ENCODE measurements at regions not wholly inside any gene's neighbourhood (a gene's known extent, or its start where the extent isn't known, plus 50 kb on each side); places are given as distances from the start of the nearest gene placed in this dataset.

DNA sequence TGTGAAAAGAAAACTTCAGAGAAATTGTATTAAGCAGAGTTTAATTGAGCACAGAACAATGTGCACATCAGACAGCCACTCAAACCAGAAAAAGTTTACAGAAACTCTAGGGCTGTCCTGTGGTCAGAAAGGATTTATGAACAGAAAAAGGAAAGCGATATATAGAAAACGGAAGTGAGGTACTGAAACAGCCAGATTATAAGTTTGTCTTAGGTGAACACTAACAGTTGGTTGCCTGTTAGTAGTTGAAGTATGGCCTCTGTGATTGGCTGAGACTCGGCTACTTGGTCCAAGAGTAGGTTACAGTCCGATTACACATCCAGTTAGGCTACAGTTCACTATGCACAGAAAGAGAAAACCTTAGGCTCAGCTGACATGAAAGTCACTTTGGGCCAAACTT, 1232.5 kb upstream of the RAG2 start:
- no peaks in the 10 kb centered on the region for H3K36me3 ChIP-seq (replicated peaks; ENCODE audit: control insufficient read depth, insufficient read depth, low read length)
- no peak overlapping the region for H3K4me3 ChIP-seq (ENCODE audit: insufficient read depth, low read depth, low read length)
- no peak for DNase-seq
- H3K27me3 ChIP-seq (ENCODE audit: control insufficient read depth, insufficient read depth, low read length), result no peaks in the 10 kb centered on the region

DNA sequence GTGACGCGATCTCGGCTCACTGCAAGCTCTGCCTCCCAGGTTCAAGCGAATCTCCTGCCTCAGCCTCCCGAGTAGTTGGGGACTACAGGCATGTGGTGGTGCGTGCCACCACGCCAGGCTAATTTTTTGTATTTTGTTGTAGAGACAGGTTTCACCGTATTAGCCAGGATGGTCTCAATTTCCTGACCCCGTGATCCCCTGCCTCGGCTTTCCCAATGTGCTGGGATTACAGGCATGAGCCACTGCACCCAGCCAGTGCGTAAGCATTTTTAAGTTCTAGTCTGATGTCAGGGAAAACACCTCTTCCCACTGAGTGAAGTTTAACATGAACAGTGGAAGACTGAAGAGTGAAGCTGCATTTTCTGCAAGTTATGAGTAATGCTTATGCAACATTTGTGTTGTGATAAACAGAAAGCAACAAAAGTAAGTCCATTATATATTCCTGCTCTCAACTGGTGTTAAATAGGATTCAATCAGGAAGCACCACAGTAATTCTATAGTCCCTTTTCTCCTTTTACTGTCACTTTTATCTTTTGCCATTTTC, 1219.8 kb upstream of the RAG2 start:
- no peak for DNase-seq
- Histone ChIP-seq H3K27me3 (ENCODE audit: control insufficient read depth, insufficient read depth, low read length) (no peaks in the 10 kb centered on the region), H3K36me3 (replicated peaks; ENCODE audit: control insufficient read depth, insufficient read depth, low read length) (no peaks in the 10 kb centered on the region), H3K4me3 (ENCODE audit: insufficient read depth, low read depth, low read length) (no peak overlapping the region)

DNA sequence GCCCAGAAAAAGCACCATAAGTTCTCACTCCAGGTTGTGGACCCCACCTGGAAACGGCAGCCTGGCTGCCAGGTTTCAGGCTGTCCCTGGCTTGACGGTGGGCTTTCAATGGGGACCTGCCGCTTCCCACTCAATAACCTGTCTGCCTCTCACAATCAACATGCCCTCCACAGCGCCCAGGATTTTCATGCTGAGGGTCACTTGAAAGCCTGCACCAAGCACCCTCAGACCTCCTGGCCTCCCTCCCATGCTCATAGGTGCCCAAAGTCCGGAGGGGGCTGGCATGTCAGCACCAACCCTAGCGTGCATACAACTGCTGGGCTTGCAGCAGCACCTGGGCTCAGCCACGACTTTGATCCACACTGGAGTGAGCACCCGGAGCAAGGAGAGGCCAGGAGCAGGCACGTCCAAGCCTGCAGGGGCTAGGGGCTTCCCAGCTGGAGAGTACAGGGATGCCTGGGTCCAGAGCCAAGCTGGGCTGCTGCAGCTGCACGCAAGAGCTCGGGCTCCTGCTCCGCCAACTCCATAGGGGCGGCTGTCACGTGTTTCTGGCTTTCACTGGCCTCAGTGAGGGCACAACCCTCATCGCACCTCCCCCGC, 1214.3 kb upstream of the RAG2 start:
- peak; percentile 4 for DNase-seq
- Histone ChIP-seq H3K36me3 (replicated peaks; ENCODE audit: control insufficient read depth, insufficient read depth, low read length) (no peaks in the 10 kb centered on the region), H3K4me3 (ENCODE audit: insufficient read depth, low read depth, low read length) (no peak overlapping the region), H3K27me3 (ENCODE audit: control insufficient read depth, insufficient read depth, low read length) (no peaks in the 10 kb centered on the region)

DNA sequence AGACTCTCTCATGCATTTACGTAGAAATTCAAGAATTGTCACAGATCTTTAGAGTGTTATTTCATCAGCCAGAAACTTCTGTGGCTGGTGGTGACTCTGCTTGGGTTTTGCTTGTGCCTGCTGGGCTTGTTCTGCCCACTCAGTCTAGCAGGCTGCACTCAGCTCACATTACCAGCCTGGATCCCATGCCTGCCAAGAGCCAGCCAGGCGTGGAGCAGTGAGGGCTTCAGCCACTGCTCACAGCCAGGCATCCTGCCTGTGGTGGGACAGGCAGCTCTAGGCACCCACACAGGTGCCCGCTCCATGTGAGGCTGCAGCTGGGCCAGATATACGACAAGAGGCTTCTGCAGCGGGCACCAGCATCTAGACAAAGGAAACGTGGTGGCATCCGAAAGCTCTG, 1213.3 kb upstream of the RAG2 start:
- Histone ChIP-seq H3K36me3 (replicated peaks; ENCODE audit: control insufficient read depth, insufficient read depth, low read length) (no peaks in the 10 kb centered on the region), H3K4me3 (ENCODE audit: insufficient read depth, low read depth, low read length) (no peak overlapping the region), H3K27me3 (ENCODE audit: control insufficient read depth, insufficient read depth, low read length) (no peaks in the 10 kb centered on the region)
- DNase-seq, result no peak

DNA sequence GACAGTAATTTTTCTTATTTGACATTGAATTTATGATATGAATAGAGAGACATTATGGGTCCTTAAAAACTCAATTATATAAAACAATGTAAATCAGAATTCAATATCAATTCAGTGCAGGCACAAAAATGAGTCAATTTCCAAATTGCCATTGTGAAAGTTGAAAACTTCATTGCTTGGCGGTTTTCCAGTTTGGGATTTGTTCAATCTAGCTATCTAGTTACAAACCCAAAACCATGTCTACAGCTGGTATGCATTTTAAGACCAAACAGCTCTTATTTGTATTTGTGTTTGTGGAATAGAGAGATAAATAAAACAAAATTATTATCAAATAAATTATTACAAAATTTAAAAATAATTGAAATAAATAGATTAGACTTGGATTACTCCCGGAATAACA, 1206.6 kb upstream of the RAG2 start:
- Histone ChIP-seq H3K36me3 (replicated peaks; ENCODE audit: control insufficient read depth, insufficient read depth, low read length) (no peaks in the 10 kb centered on the region), H3K4me3 (ENCODE audit: insufficient read depth, low read depth, low read length) (no peak overlapping the region), H3K27me3 (ENCODE audit: control insufficient read depth, insufficient read depth, low read length) (no peaks in the 10 kb centered on the region)
- no peak for DNase-seq

DNA sequence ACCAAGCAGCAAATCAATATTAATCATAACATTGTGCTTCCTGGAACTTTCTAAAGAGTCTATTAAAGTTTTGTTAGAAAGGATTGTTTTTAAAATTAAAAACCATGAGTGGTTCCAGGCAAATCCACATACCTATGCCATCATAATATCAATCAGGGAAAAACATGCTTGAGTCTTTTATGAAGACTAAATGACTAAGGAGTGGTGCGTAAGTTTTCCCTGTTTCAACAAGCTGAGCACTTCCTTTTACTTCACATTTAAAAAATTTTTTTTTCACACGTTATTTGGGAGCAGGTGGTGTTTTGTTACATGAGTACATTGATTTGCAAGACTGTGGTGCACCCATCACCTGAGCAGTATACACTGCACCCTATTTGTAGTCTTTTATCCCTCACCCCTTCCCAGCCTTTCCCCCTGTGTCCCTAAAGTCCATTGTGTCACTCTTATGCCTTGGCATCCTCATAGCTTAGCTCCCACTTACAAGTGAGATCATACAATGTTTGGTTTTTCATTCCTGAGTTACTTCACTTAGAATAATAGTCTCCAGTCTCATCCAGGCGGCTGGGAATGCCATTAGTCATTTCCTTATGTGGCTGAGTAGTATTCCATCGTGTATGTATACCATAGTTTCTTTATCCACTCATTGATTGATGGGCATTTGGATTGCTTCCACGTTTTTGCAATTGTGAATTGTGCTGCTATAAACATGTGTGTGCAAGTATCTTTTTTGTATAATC, 1190.3 kb upstream of the RAG2 start:
- H3K36me3 ChIP-seq (replicated peaks; ENCODE audit: control insufficient read depth, insufficient read depth, low read length), result no peaks in the 10 kb centered on the region
- DNase-seq, result no peak
- no peak overlapping the region for H3K4me3 ChIP-seq (ENCODE audit: insufficient read depth, low read depth, low read length)
- no peaks in the 10 kb centered on the region for H3K27me3 ChIP-seq (ENCODE audit: control insufficient read depth, insufficient read depth, low read length)

DNA sequence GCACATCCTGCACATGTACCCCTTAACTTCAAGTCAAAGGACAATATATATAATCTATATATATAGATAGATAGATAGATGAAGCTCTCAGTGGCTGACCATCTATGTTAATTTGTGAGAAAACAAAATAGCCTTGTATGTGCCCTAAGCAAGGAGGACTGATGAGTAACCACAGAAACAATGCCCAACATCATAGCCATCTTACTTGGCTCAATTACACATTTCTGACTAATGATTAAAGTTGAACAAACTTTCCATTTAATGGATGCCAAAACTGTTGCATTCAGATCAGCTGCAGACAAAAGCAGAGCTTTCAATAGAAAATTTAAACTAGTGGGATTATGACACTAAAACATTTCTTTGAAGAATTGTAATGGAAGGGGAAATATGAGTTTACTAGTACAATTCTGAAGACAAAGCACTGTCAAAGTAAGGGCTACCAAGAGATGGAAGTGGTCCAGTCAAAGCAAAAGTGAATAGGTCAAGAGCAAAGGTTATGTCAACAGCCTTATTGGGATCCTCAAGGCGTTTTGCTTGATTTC, 1188.2 kb upstream of the RAG2 start:
- DNase-seq, result no peak
- no peaks in the 10 kb centered on the region for H3K36me3 ChIP-seq (replicated peaks; ENCODE audit: control insufficient read depth, insufficient read depth, low read length)
- no peaks in the 10 kb centered on the region for H3K27me3 ChIP-seq (ENCODE audit: control insufficient read depth, insufficient read depth, low read length)
- H3K4me3 ChIP-seq (ENCODE audit: insufficient read depth, low read depth, low read length), result no peak overlapping the region

DNA sequence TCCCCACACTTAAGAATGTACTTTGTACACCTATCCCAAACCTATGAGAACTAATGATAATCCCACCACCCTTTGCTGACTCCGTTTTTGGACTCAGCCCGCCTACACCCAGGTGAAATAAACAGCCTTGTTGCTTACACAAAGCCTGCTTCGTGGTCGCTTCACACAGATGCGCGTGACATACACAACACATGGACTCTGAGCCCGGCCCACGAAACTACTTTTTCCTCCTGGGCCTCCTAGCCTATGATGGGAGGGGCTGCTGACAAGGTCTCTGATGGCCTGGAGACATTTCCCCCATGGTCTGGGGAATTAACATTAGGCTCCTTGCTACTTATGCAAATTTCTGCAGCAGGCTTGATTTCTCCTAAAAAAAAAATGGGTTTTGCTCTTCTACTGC, 1176.4 kb upstream of the RAG2 start:
- no peaks in the 10 kb centered on the region for H3K36me3 ChIP-seq (replicated peaks; ENCODE audit: control insufficient read depth, insufficient read depth, low read length)
- H3K4me3 ChIP-seq (ENCODE audit: insufficient read depth, low read depth, low read length), result no peak overlapping the region
- no peak for DNase-seq
- H3K27me3 ChIP-seq (ENCODE audit: control insufficient read depth, insufficient read depth, low read length), result no peaks in the 10 kb centered on the region

DNA sequence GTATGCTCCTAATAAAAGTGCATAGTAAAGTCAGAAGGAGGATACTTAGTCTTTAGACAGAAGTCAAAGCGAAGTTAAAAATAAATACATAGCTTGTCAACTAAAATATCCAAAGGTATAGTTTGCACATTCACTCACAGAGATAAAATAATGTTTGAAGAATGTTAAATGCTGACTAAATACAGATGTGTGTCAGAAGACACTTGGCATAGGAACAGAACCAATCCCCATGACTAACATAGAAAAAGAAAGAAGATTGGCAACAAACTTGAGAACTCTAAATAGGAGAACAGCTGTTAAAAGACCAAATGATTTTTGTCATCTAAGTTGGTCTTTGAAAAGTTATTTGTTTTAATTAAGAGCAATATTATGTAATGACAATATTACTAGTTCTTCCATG, 1172.1 kb upstream of the RAG2 start:
- Histone ChIP-seq H3K36me3 (replicated peaks; ENCODE audit: control insufficient read depth, insufficient read depth, low read length) (no peaks in the 10 kb centered on the region), H3K4me3 (ENCODE audit: insufficient read depth, low read depth, low read length) (no peak overlapping the region), H3K27me3 (ENCODE audit: control insufficient read depth, insufficient read depth, low read length) (no peaks in the 10 kb centered on the region)
- DNase-seq, result no peak

DNA sequence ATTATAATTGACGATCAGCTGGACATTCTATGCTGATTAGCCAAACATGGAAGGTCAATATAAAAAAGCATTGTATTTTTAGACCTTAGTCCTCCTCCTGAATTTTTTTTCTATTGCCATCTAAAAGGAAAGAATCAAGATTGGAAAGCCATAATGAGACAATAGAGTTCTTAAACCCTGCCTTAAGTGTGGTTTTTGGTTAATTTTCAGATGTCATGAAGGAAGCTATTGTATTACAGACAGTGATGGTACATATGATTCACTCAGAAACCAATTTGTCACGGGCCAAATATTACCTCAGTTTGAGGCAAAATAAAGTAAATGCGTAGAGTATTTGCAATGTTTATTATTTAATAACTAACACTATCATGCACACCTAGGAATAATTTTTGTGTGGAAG, 1164.0 kb upstream of the RAG2 start:
- no peaks in the 10 kb centered on the region for H3K36me3 ChIP-seq (replicated peaks; ENCODE audit: control insufficient read depth, insufficient read depth, low read length)
- H3K4me3 ChIP-seq (ENCODE audit: insufficient read depth, low read depth, low read length), result no peak overlapping the region
- no peaks in the 10 kb centered on the region for H3K27me3 ChIP-seq (ENCODE audit: control insufficient read depth, insufficient read depth, low read length)
- no peak for DNase-seq

DNA sequence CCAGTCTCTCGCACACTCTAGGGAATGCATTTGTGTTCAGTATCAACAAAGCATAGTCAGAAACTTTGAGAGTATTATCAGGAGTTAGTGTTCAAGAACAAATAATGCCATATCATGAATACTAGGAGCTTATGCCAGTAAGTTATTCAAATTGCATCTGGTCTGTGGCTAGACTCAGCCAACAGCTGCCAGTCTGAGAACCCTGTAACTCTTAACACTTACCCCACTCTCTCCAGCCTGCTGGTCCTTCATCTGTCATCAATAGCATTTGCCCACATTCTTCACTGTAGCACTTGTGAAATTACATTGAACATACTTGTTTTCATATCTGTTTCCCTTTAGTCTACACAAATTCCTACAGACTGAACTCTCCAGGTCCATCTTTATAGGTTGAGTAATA, 1157.5 kb upstream of the RAG2 start:
- H3K4me3 ChIP-seq (ENCODE audit: insufficient read depth, low read depth, low read length), result no peak overlapping the region
- H3K27me3 ChIP-seq (ENCODE audit: control insufficient read depth, insufficient read depth, low read length), result no peaks in the 10 kb centered on the region
- H3K36me3 ChIP-seq (replicated peaks; ENCODE audit: control insufficient read depth, insufficient read depth, low read length), result no peaks in the 10 kb centered on the region
- DNase-seq, result no peak

DNA sequence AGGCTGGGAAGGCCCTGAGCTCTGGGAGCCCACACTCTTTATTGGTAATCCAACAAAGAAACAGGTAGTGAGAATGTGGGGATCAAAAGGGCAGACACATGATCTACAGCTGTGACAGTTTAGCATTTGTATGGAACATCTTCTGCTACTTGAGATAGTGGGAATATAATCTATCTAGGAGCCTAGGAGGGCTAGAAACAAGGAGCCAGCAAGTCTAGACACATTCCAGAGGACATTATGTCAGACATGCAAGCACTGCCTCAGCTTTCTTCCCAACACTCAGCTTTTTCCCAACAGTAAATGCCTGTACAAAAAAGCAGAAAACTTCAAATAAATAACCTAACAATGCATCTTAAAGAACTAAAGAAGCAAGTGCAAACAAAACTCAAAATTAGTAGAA, 1150.6 kb upstream of the RAG2 start:
- Histone ChIP-seq H3K36me3 (replicated peaks; ENCODE audit: control insufficient read depth, insufficient read depth, low read length) (no peaks in the 10 kb centered on the region), H3K27me3 (ENCODE audit: control insufficient read depth, insufficient read depth, low read length) (no peaks in the 10 kb centered on the region), H3K4me3 (ENCODE audit: insufficient read depth, low read depth, low read length) (no peak overlapping the region)
- DNase-seq, result no peak

DNA sequence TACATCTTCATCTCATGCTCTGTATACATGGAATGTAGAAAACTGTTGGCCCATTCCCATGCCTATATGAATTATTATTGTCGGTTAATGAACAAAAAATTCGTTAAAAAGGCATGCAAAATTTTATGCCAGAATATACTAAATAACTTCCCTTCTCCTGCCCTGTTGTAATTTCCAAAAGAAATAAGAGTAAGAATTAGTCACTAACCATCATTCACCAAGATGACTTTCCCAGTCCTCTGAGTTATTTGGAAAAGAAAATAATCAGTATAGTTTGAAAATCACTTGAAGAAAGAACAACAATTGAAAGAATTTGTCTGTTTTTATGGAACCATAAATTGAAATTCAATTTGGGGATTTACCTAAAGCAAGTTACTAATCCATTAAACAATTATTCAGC, 1149.1 kb upstream of the RAG2 start:
- H3K27me3 ChIP-seq (ENCODE audit: control insufficient read depth, insufficient read depth, low read length), result no peaks in the 10 kb centered on the region
- H3K4me3 ChIP-seq (ENCODE audit: insufficient read depth, low read depth, low read length), result no peak overlapping the region
- H3K36me3 ChIP-seq (replicated peaks; ENCODE audit: control insufficient read depth, insufficient read depth, low read length), result no peaks in the 10 kb centered on the region
- DNase-seq, result no peak

DNA sequence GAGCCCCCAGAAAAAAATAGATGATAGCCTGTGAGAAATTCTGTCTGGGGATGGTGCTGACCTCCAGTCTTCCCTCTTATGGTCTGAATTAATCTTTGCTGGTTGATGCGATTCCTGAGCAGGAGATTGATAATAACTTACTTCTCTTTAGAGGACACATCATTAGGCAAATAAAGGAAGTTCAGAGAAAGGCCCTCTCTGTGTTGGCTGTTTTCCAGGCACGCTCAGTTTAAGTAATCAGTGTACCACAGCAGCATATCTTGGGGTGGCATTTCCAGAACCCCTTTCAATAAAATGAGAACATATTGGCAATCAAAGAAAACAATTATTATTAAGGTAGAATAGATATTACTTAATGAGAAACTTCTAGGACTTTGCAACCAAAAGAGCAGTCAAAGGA, 1129.3 kb upstream of the RAG2 start:
- no peak overlapping the region for H3K4me3 ChIP-seq (ENCODE audit: insufficient read depth, low read depth, low read length)
- no peaks in the 10 kb centered on the region for H3K36me3 ChIP-seq (replicated peaks; ENCODE audit: control insufficient read depth, insufficient read depth, low read length)
- DNase-seq, result no peak
- H3K27me3 ChIP-seq (ENCODE audit: control insufficient read depth, insufficient read depth, low read length), result no peaks in the 10 kb centered on the region

DNA sequence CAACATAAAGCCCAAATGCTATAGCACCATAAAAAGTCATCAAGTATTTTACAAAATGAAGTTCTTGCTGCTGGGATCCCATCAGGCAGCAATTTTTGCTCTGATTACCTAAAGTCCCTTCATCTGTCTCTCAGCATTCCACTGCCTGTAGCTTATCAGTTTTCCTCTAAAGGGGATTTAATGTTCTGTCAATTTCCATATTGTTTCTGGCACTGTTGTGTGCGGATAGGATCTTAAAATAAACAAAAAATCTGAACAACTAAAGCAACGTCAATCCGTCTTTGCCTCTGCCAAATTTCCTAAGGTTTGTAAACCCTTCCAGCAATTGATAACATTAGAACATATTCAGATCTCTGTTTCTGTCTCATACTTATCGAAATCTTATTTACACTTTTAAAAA, 1126.3 kb upstream of the RAG2 start:
- Histone ChIP-seq H3K4me3 (ENCODE audit: insufficient read depth, low read depth, low read length) (no peak overlapping the region), H3K27me3 (ENCODE audit: control insufficient read depth, insufficient read depth, low read length) (no peaks in the 10 kb centered on the region), H3K36me3 (replicated peaks; ENCODE audit: control insufficient read depth, insufficient read depth, low read length) (no peaks in the 10 kb centered on the region)
- DNase-seq, result no peak

Data from H7 (cell line).